Lung (tissue), 11 donors: ENCODE measurements at regions not wholly inside any gene's neighbourhood (a gene's known extent, or its start where the extent isn't known, plus 50 kb on each side); places are given as distances from the start of the nearest gene placed in this dataset.

Experiments used
- ATAC-seq: fragments of 200-7000 bp; cut with Tn5 transposase; one replicate; pipeline ENCODE4 v1.9.1; 2020; ENCODE audit warnings: moderate number of reproducible peaks; ENCODE audit not compliant: insufficient read depth, low FRiP score
- DNase-seq, 3 donors: peaks; one replicate each; pipeline ENCODE4 v3.0.0-alpha.2; 2013 to 2017
- H3K27ac ChIP-seq, 2 donors: one replicate each; pipeline ENCODE4 v1.5.1; 2013; ENCODE audit warnings: mild to moderate bottlenecking in 2 of 2, moderate library complexity in 2 of 2, control low read depth in 1 of 2, inconsistent platforms in 1 of 2, low read depth in 1 of 2, low read length in 1 of 2
- H3K27me3 ChIP-seq, 3 donors: one replicate each; pipeline ENCODE4 v1.5.1; 2013; ENCODE audit warnings: low read length in 2 of 3; ENCODE audit not compliant: control insufficient read depth in 3 of 3, insufficient read depth in 3 of 3
- H3K36me3 ChIP-seq, 4 donors: one replicate each; pipeline ENCODE4 v1.5.1; 2013; ENCODE audit warnings: low read length in 4 of 4, mild to moderate bottlenecking in 1 of 4, moderate library complexity in 1 of 4; ENCODE audit not compliant: control insufficient read depth in 4 of 4, insufficient read depth in 4 of 4
- H3K4me1 ChIP-seq, 5 donors: one replicate each; pipeline ENCODE4 v1.5.1; 2013; ENCODE audit warnings: low read length in 5 of 5, mild to moderate bottlenecking in 2 of 5, moderate library complexity in 1 of 5; ENCODE audit not compliant: control insufficient read depth in 5 of 5, insufficient read depth in 5 of 5
- H3K4me3 ChIP-seq: one replicate; pipeline ENCODE4 v1.5.1; 2013; ENCODE audit warnings: mild to moderate bottlenecking, control low read depth, moderate library complexity
- H3K9ac ChIP-seq, 2 donors: one replicate each; pipeline ENCODE4 v1.5.1; 2013; ENCODE audit warnings: low read length in 2 of 2, control low read depth in 1 of 2; ENCODE audit not compliant: insufficient read depth in 1 of 2
- H3K9me3 ChIP-seq, 4 donors: one replicate each; pipeline ENCODE4 v1.5.1; 2013; ENCODE audit warnings: low read length in 3 of 4, mild to moderate bottlenecking in 1 of 4, moderate library complexity in 1 of 4; ENCODE audit not compliant: control insufficient read depth in 4 of 4, insufficient read depth in 3 of 4
- CTCF ChIP-seq: IDR thresholded peaks from 2 replicates; pipeline ENCODE4 v1.5.1; 2012; ENCODE audit warnings: mild to moderate bottlenecking; ENCODE audit errors: control extremely low read depth, extremely low read depth
- WGBS, 2 donors: extraction: QIAGEN DNeasy Blood & Tissue Kit; methylation state at CpG; one replicate each; pipeline ENCODE4 v1.1.7; 2013; 5-methylcytosine and 5-hydroxymethylcytosine counted together
- donor health status: control.
- donor health status: control.
- donor health status: Bipolar disorder and iron deficiency.
- donor health status: healthy.
- donor health status: DM: yes; HTN: yes; CAD: no.

GRCh38 chr18:60966876-60967275, 366.4 kb upstream of the CDH20 start:
- no peaks in the 10 kb centered on the region for H3K4me1 ChIP-seq
- DNase-seq (no peak), ATAC-seq (no peak)
- WGBS, 2 donors = 75 to 84% methylated on average over 2 of the region's 2 CpGs
- no peak overlapping the region for H3K4me3 ChIP-seq
- H3K27ac ChIP-seq = no peak overlapping the region
- no peak overlapping the region for H3K9ac ChIP-seq
- no peaks in the 10 kb centered on the region for H3K27me3 ChIP-seq
- peaks cover 0 to 3% (median 0%) of the 10 kb centered on the region in 4 donors for H3K9me3 ChIP-seq
- no peaks in the 10 kb centered on the region for H3K36me3 ChIP-seq
- no peak for TF ChIP-seq CTCF

- Histone ChIP-seq H3K27me3 (no peaks in the 10 kb centered on the region), H3K36me3 (no peaks in the 10 kb centered on the region), H3K4me3 (no peak overlapping the region), H3K9ac (no peak overlapping the region), H3K9me3 (peaks cover 0 to 3% (median 1%) of the 10 kb centered on the region in 4 donors), H3K27ac (no peak overlapping the region), H3K4me1 (no peaks in the 10 kb centered on the region)
- 85 to 88% methylated on average over 7 of the region's 7 CpGs for WGBS, 2 donors
- no peak for TF ChIP-seq CTCF
- ATAC-seq = no peak
- no peak for DNase-seq
These were observed 357.8 kb upstream of the CDH20 start for GRCh38 chr18:60975420-60975819.

GRCh38 chr18:60976976-60977375, 356.3 kb upstream of the CDH20 start:
- ATAC-seq (no peak), DNase-seq (no peak)
- no peak overlapping the region for H3K4me3 ChIP-seq
- peaks cover 0 to 3% (median 0%) of the 10 kb centered on the region in 4 donors for H3K9me3 ChIP-seq
- H3K27me3 ChIP-seq = no peaks in the 10 kb centered on the region
- H3K27ac ChIP-seq = no peak overlapping the region
- no peak for TF ChIP-seq CTCF
- H3K9ac ChIP-seq = no peak overlapping the region
- 78 to 80% methylated on average over 3 of the region's 3 CpGs for WGBS, 2 donors
- no peaks in the 10 kb centered on the region for H3K36me3 ChIP-seq
- no peaks in the 10 kb centered on the region for H3K4me1 ChIP-seq

GRCh38 chr18:60978338-60978737, 354.9 kb upstream of the CDH20 start:
- Histone ChIP-seq H3K4me3 (no peak overlapping the region), H3K36me3 (no peaks in the 10 kb centered on the region), H3K4me1 (no peaks in the 10 kb centered on the region), H3K9me3 (peaks cover 0 to under 1% (median 0%) of the 10 kb centered on the region in 4 donors), H3K27me3 (no peaks in the 10 kb centered on the region), H3K9ac (no peak overlapping the region), H3K27ac (no peak overlapping the region)
- no peak for TF ChIP-seq CTCF
- ATAC-seq (no peak), DNase-seq (peak in 1 of 3 donors; percentile 11)
- WGBS, 2 donors = 14 to 34% methylated on average over 6 of the region's 6 CpGs
